ENCODE measurements at regions not wholly inside any gene's neighbourhood (a gene's known extent, or its start where the extent isn't known, plus 50 kb on each side); places are given as distances from the start of the nearest gene placed in this dataset.

DNA sequence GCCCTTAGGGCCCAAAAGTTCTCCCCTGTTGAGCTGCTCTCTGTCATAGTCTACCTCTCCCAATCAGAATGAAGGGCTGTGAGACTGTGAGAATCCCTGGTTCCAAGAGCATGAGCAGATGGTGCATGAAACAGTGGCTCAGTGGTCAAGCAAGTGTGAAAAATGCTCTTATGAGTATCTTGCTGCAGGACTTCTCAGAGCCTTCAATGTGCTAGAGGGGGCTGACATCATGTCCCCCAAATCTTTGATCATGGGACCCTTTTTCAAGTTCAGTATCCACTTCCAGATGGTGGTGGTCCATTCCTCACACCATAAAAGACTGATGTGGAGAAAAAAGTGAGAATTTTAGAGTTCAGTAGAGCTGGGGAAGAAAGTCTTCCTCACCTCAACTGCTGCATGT lies 265.3 kb upstream of the HABP2 start:
- no peaks in the 10 kb centered on the region for H3K27me3 ChIP-seq
- H3K36me3 ChIP-seq: no peaks in the 10 kb centered on the region
- TF ChIP-seq POLR2A (IDR thresholded peaks at IDR 0.05; ENCODE audit: low read depth) (no peak), EP300 (IDR thresholded peaks at IDR 0.05) (no peak), POLR2AphosphoS5 (IDR thresholded peaks at IDR 0.05) (no peak)
- TF ChIP-seq, protein P1, sequence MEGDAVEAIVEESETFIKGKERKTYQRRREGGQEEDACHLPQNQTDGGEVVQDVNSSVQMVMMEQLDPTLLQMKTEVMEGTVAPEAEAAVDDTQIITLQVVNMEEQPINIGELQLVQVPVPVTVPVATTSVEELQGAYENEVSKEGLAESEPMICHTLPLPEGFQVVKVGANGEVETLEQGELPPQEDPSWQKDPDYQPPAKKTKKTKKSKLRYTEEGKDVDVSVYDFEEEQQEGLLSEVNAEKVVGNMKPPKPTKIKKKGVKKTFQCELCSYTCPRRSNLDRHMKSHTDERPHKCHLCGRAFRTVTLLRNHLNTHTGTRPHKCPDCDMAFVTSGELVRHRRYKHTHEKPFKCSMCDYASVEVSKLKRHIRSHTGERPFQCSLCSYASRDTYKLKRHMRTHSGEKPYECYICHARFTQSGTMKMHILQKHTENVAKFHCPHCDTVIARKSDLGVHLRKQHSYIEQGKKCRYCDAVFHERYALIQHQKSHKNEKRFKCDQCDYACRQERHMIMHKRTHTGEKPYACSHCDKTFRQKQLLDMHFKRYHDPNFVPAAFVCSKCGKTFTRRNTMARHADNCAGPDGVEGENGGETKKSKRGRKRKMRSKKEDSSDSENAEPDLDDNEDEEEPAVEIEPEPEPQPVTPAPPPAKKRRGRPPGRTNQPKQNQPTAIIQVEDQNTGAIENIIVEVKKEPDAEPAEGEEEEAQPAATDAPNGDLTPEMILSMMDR (IDR thresholded peaks at IDR 0.05): no peak
- intact Hi-C loops (cut with DNase I): no loop called here
- no peak overlapping the region for H3K4me3 ChIP-seq
- H3K4me1 ChIP-seq: no peaks in the 10 kb centered on the region
- no peak overlapping the region for H3K27ac ChIP-seq (replicated peaks in 1 of 4)
- no peaks in the 10 kb centered on the region for H3K9me3 ChIP-seq
- no peak for DNase-seq (ENCODE audit: extremely low spot score)

DNA sequence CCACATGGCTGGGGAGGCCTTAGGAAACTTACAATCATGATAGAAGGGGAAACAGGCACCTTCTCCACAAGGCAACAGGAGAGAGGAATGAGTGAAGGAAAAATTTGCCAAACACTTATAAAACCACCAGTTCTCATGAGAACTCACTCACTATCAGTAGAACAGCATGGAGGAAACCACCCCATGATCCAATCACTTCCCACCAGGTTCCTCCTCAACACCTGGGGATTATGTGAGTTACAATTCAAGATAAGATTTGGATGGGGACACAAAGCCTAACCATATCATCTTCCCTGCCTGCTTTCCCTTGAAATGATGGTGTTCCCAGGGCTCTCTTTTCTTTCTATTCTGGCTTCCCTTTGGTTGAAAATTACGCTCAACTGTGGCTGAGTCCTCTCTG lies 262.7 kb upstream of the HABP2 start:
- Histone ChIP-seq H3K9me3 (no peaks in the 10 kb centered on the region), H3K4me1 (no peaks in the 10 kb centered on the region), H3K4me3 (no peak overlapping the region), H3K27me3 (no peaks in the 10 kb centered on the region), H3K36me3 (no peaks in the 10 kb centered on the region), H3K27ac (replicated peaks in 1 of 4) (no peak overlapping the region)
- intact Hi-C loops (cut with DNase I): no loop called here
- 80% methylated on average over 1 of the region's 1 CpG for WGBS
- TF ChIP-seq POLR2AphosphoS5 (IDR thresholded peaks at IDR 0.05): no peak
- TF ChIP-seq EP300 (IDR thresholded peaks at IDR 0.05): no peak
- TF ChIP-seq POLR2A (IDR thresholded peaks at IDR 0.05; ENCODE audit: low read depth): no peak
- TF ChIP-seq, protein P1 (IDR thresholded peaks at IDR 0.05): no peak
- DNase-seq (ENCODE audit: extremely low spot score): no peak

DNA sequence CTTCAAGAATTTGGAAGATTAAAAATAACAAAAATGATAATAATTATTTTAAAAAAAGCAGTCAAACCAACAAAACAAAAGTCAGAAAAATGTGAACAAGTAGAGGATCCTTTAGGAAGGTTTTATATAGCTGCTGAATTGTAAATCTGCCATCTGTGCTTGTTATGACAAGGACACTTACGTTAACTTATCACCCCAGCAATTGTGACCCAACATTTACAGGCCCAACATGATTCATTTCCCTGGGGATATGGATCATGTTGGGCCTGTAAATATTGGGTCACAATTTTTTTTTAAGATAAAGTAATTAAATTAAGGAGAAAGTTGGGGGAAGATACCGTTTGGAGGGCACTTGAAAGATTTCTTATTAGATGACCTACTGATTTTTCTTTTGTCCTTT lies 261.4 kb upstream of the HABP2 start:
- Histone ChIP-seq H3K4me3 (no peak overlapping the region), H3K36me3 (no peaks in the 10 kb centered on the region), H3K27me3 (no peaks in the 10 kb centered on the region), H3K4me1 (no peaks in the 10 kb centered on the region), H3K27ac (replicated peaks in 1 of 4) (no peak overlapping the region), H3K9me3 (no peaks in the 10 kb centered on the region)
- intact Hi-C loops (cut with DNase I): no loop called here
- WGBS: 88% methylated on average over 2 of the region's 2 CpGs
- DNase-seq (ENCODE audit: extremely low spot score): no peak
- TF ChIP-seq POLR2AphosphoS5 (IDR thresholded peaks at IDR 0.05) (no peak), POLR2A (IDR thresholded peaks at IDR 0.05; ENCODE audit: low read depth) (no peak), EP300 (IDR thresholded peaks at IDR 0.05) (no peak)
- TF ChIP-seq, protein P1 (IDR thresholded peaks at IDR 0.05): no peak

DNA sequence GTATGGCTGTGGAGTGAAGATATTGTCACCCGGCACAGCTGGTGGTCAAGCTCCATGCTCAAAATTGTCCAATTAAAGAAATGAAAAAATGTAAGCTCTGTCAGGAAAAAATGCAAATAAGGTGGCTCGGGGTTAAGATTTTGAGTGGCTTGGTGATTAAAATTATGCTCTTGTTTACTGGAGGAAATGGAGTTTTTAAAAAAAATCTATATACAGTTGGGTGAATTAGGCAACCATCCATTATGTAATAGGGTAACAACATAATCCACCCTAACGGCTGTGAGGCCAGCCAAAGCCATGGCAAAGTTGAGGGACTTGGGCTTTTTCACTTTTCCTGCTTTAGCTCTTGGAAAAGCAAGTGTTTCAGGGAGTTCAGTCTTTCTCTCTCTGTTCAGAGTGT lies 260.8 kb upstream of the HABP2 start:
- no peaks in the 10 kb centered on the region for H3K9me3 ChIP-seq
- no peaks in the 10 kb centered on the region for H3K36me3 ChIP-seq
- no peak for DNase-seq (ENCODE audit: extremely low spot score)
- 82% methylated on average over 3 of the region's 3 CpGs for WGBS
- TF ChIP-seq, protein P1 (IDR thresholded peaks at IDR 0.05): no peak
- no peak for TF ChIP-seq EP300 (IDR thresholded peaks at IDR 0.05)
- TF ChIP-seq POLR2A (IDR thresholded peaks at IDR 0.05; ENCODE audit: low read depth): no peak
- no peak for TF ChIP-seq POLR2AphosphoS5 (IDR thresholded peaks at IDR 0.05)
- H3K27ac ChIP-seq (replicated peaks in 1 of 4): no peak overlapping the region
- intact Hi-C loops (cut with DNase I): no loop called here
- no peak overlapping the region for H3K4me3 ChIP-seq
- no peaks in the 10 kb centered on the region for H3K27me3 ChIP-seq
- H3K4me1 ChIP-seq: no peaks in the 10 kb centered on the region

DNA sequence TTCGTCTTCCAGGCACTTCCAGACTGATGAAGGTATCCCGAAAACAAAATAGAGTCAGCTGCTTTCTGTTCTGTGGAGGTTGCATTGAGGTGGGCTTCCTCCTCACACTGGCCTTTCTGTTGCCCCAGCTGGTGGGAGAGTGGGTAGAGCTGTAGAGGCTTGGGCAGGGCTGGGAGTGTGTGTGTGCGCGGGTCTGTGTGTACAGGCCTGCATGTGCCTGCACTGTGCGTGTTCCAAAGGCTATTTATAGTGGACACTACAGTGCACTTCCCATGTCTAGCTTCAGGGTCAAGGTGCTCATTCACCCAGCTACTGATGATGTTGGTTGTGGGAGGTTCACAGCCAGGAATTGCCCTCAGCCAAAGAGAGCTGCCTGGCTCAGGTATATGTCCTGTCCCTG lies 260.1 kb upstream of the HABP2 start:
- intact Hi-C loops (cut with DNase I): no loop called here
- H3K4me1 ChIP-seq: no peaks in the 10 kb centered on the region
- TF ChIP-seq POLR2A (IDR thresholded peaks at IDR 0.05; ENCODE audit: low read depth) (no peak), POLR2AphosphoS5 (IDR thresholded peaks at IDR 0.05) (no peak), EP300 (IDR thresholded peaks at IDR 0.05) (no peak)
- TF ChIP-seq, protein P1 (IDR thresholded peaks at IDR 0.05): no peak
- no peak overlapping the region for H3K27ac ChIP-seq (replicated peaks in 1 of 4)
- no peaks in the 10 kb centered on the region for H3K9me3 ChIP-seq
- H3K27me3 ChIP-seq: no peaks in the 10 kb centered on the region
- 89% methylated on average over 5 of the region's 5 CpGs for WGBS
- DNase-seq (ENCODE audit: extremely low spot score): no peak
- no peak overlapping the region for H3K4me3 ChIP-seq
- no peaks in the 10 kb centered on the region for H3K36me3 ChIP-seq

Measured in esophagus muscularis mucosa (tissue), 4 donors.